T-helper 2 cell (primary cell): ENCODE measurements at regions not wholly inside any gene's neighbourhood (a gene's known extent, or its start where the extent isn't known, plus 50 kb on each side); places are given as distances from the start of the nearest gene placed in this dataset.
A peak's percentile ranks its signal among the peaks of the same experiment; 100 is the strongest.
"Not testable (repeated sequence)": the region's sequence is repeated elsewhere in the genome, so short reads cannot be mapped to it uniquely, and the experiment has no call there.

Experiments
- DNase-seq, 5 experiments: peaks; one replicate each; pipeline versions ENCODE4 v3.0.0 to v3.0.0-alpha.2; 2012 to 2022

- no peak for DNase-seq
Observed at GRCh38 chr2:184993746-184994145, 395.4 kb downstream of the ZNF804A start.

- DNase-seq = no peak
Observed at GRCh38 chr2:185006481-185006880, 408.2 kb downstream of the ZNF804A start.

- DNase-seq = peak in 1 of 5 experiments; percentile 1
Observed at GRCh38 chr2:185012643-185013042, 414.3 kb downstream of the ZNF804A start.

GRCh38 chr2:185014076-185014475, 415.7 kb downstream of the ZNF804A start:
- DNase-seq = no peak

- not testable (repeated sequence) for DNase-seq
Observed at GRCh38 chr2:185025891-185026290, 427.6 kb downstream of the ZNF804A start.

GRCh38 chr2:185035906-185036305, 437.6 kb downstream of the ZNF804A start:
- DNase-seq = no peak

GRCh38 chr2:185044323-185044874, 446.1 kb downstream of the ZNF804A start:
- peak in 1 of 5 experiments; percentile 1 for DNase-seq

- DNase-seq = no peak
Observed at GRCh38 chr2:185050804-185051203, 452.5 kb downstream of the ZNF804A start.

- DNase-seq = no peak
Observed at GRCh38 chr2:185063761-185064160, 465.4 kb downstream of the ZNF804A start.

GRCh38 chr2:185066128-185066527, 467.8 kb downstream of the ZNF804A start:
- DNase-seq = no peak

- no peak for DNase-seq
Observed at GRCh38 chr2:185069107-185069506, 470.8 kb downstream of the ZNF804A start.

GRCh38 chr2:185074156-185074555, 475.8 kb downstream of the ZNF804A start:
- DNase-seq = no peak

GRCh38 chr2:185082749-185083148, 484.4 kb downstream of the ZNF804A start:
- DNase-seq = no peak

GRCh38 chr2:185108588-185108987, 510.3 kb downstream of the ZNF804A start:
- DNase-seq = no peak

GRCh38 chr2:185127412-185127811, 529.1 kb downstream of the ZNF804A start:
- no peak for DNase-seq

- no peak for DNase-seq
Observed at GRCh38 chr2:185128346-185128745, 530.0 kb downstream of the ZNF804A start.

- DNase-seq = no peak
Observed at GRCh38 chr2:185128996-185129395, 530.7 kb downstream of the ZNF804A start.

- DNase-seq = no peak
Observed at GRCh38 chr2:185130685-185131084, 532.4 kb downstream of the ZNF804A start.

- DNase-seq = peak in 1 of 5 experiments; percentile 0
Observed at GRCh38 chr2:185132501-185133041, 534.2 kb downstream of the ZNF804A start.

GRCh38 chr2:185137700-185138099, 539.4 kb downstream of the ZNF804A start:
- no peak for DNase-seq

GRCh38 chr2:185142677-185143076, 544.3 kb downstream of the ZNF804A start:
- DNase-seq = no peak

- no peak for DNase-seq
Observed at GRCh38 chr2:185144159-185144919, 546.0 kb downstream of the ZNF804A start.

GRCh38 chr2:185145316-185146121, 547.2 kb downstream of the ZNF804A start:
- no peak for DNase-seq
